Endothelial cell of umbilical vein (primary cell): ENCODE measurements at regions not wholly inside any gene's neighbourhood (a gene's known extent, or its start where the extent isn't known, plus 50 kb on each side); places are given as distances from the start of the nearest gene placed in this dataset.

Source experiments
- BruUV-seq: library from RNA; stranded (reverse); fragments of 400-500 nt; replicated peaks from 2 replicates; lab custom pipeline; 2021; lab: Mats Ljungman, UMichigan
- CTCF ChIA-PET: fragments of 300-600, 350-600 bp; sonication (Branson Sonifier 250); formaldehyde crosslinking; loops from one replicate; lab custom pipeline; 2021; ENCODE audit warnings: antibody characterized with exemption, inconsistent platforms; lab: Charles Lee
- POLR2A ChIA-PET: fragments of 300-600, 350-600 bp; sonication (Branson Sonifier 250); formaldehyde crosslinking; loops from one replicate; lab custom pipeline; 2021; ENCODE audit warnings: antibody characterized with exemption, inconsistent platforms; lab: Charles Lee
- DNase-seq: peaks from one replicate; pipeline ENCODE4 v3.0.0-alpha.2; 2011; ENCODE audit warnings: low read depth, low spot score
- FAIRE-seq: peaks from 2 replicates; lab custom pipeline; 2011; peaks lifted over from hg19 to GRCh38; lab: Jason Lieb, UNC
- H2AFZ ChIP-seq: 2 replicates; pipeline ENCODE4 v1.6.0; 2012; ENCODE audit warnings: low read depth, low read length, control low read depth, inconsistent platforms
- H3K27ac ChIP-seq: 2 replicates; pipeline ENCODE4 v1.5.1; 2011; ENCODE audit warnings: low read depth, mild to moderate bottlenecking, control low read depth, low read length, moderate library complexity; ENCODE audit not compliant: insufficient read depth
- H3K27me3 ChIP-seq, 2 experiments: 2 replicates each; pipeline versions ENCODE4 v1.6.0 to v1.6.1; 2011; ENCODE audit warnings: low read length in 2 of 2, mixed read lengths in 1 of 2; ENCODE audit not compliant: control insufficient read depth in 2 of 2, insufficient read depth in 2 of 2
- H3K36me3 ChIP-seq, 2 experiments: 2 replicates in 1 of 2; 3 replicates in 1 of 2; pipeline ENCODE4 v1.5.1; 2011; ENCODE audit warnings: low read length in 2 of 2, mild to moderate bottlenecking in 1 of 2, moderate library complexity in 1 of 2; ENCODE audit not compliant: control insufficient read depth in 2 of 2, insufficient read depth in 2 of 2; ENCODE audit errors: extremely low read depth in 1 of 2
- H3K4me1 ChIP-seq: 3 replicates; pipeline ENCODE4 v1.5.1; 2011; ENCODE audit warnings: mild to moderate bottlenecking, low read length; ENCODE audit not compliant: control insufficient read depth, insufficient read depth; ENCODE audit errors: extremely low read depth
- H3K4me2 ChIP-seq: 2 replicates; pipeline ENCODE4 v1.6.1; 2011; ENCODE audit warnings: low read length, control low read depth, mixed read lengths; ENCODE audit not compliant: insufficient read depth
- H3K4me3 ChIP-seq, 3 experiments: fragments of 200-600 bp in 1 of 3; sonication (generic), shearing (Covaris generic) in 1 of 3; replicated peaks in 1 of 3; 2 replicates each; pipeline ENCODE4 v1.5.1; 2011 to 2016; ENCODE audit warnings: control low read depth in 3 of 3, low read length in 3 of 3, mild to moderate bottlenecking in 2 of 3, inconsistent platforms in 1 of 3, low read depth in 1 of 3, moderate library complexity in 1 of 3; ENCODE audit not compliant: insufficient read depth in 1 of 3
- H3K79me2 ChIP-seq: 2 replicates; pipeline ENCODE4 v1.6.0; 2012; ENCODE audit warnings: low read length, inconsistent platforms; ENCODE audit not compliant: control insufficient read depth, insufficient read depth
- H3K9ac ChIP-seq: replicated peaks from 2 replicates; pipeline ENCODE3; 2011; ENCODE audit warnings: low read length, control low read depth; ENCODE audit not compliant: insufficient read depth; ENCODE audit errors: extremely low read depth
- H3K9me1 ChIP-seq: replicated peaks from 3 replicates; pipeline ENCODE4 v1.6.0; 2011; ENCODE audit warnings: mild to moderate bottlenecking, low read length; ENCODE audit not compliant: control insufficient read depth, insufficient read depth; ENCODE audit errors: extremely low read depth
- H3K9me3 ChIP-seq: replicated peaks from 2 replicates; pipeline ENCODE4 v1.5.1; 2012; ENCODE audit warnings: low read length, inconsistent platforms; ENCODE audit not compliant: control insufficient read depth, insufficient read depth
- H4K20me1 ChIP-seq: replicated peaks from 2 replicates; pipeline ENCODE3; 2011; ENCODE audit warnings: mild to moderate bottlenecking, low read length; ENCODE audit not compliant: control insufficient read depth, insufficient read depth; ENCODE audit errors: extremely low read depth
- CTCF ChIP-seq, 2 donors: IDR thresholded peaks; 1 replicate in 1 of 2; 2 replicates in 1 of 2; pipeline ENCODE4 v1.5.1; 2011; ENCODE audit warnings: low read length in 2 of 2, mild to moderate bottlenecking in 2 of 2, moderate library complexity in 2 of 2, control low read depth in 1 of 2, inconsistent platforms in 1 of 2, low read depth in 1 of 2; ENCODE audit not compliant: insufficient read depth in 1 of 2; ENCODE audit errors: extremely low read depth in 1 of 2
- EZH2 ChIP-seq: IDR thresholded peaks from 2 replicates; pipeline ENCODE4 v1.6.1; 2012; ENCODE audit warnings: borderline replicate concordance, low read depth, mild to moderate bottlenecking, moderate library complexity, low read length, inconsistent platforms; ENCODE audit not compliant: severe bottlenecking
- FOS ChIP-seq: IDR thresholded peaks from 2 replicates; pipeline ENCODE4 v1.6.1; 2011; ENCODE audit warnings: mild to moderate bottlenecking, low read length, moderate library complexity, borderline replicate concordance; ENCODE audit not compliant: insufficient read depth
- GATA2 ChIP-seq: IDR thresholded peaks from 2 replicates; pipeline ENCODE4 v1.7.0; 2011; ENCODE audit warnings: low read depth, mild to moderate bottlenecking, moderate library complexity, mixed read lengths, low read length; ENCODE audit not compliant: insufficient read length, insufficient read depth
- JUN ChIP-seq: IDR thresholded peaks from 2 replicates; pipeline ENCODE4 v1.6.1; 2011; ENCODE audit warnings: borderline replicate concordance, low read depth; ENCODE audit not compliant: insufficient read length, insufficient read depth
- MAX ChIP-seq: IDR thresholded peaks from 2 replicates; pipeline ENCODE4 v1.6.1; 2011; ENCODE audit not compliant: insufficient read depth, insufficient read length
- MYC ChIP-seq: IDR thresholded peaks from one replicate; pipeline ENCODE4 v1.6.1; 2011; ENCODE audit warnings: mild to moderate bottlenecking, low read depth, low read length
- POLR2A ChIP-seq: IDR thresholded peaks from 2 replicates; pipeline ENCODE4 v1.6.1; 2012; ENCODE audit warnings: low read depth, mild to moderate bottlenecking, control low read depth, low read length
- POLR2AphosphoS5 ChIP-seq: IDR thresholded peaks from 2 replicates; pipeline ENCODE4 v1.6.1; 2012; ENCODE audit warnings: low read depth, mild to moderate bottlenecking, control low read depth, low read length, moderate library complexity; ENCODE audit not compliant: insufficient read depth
- dilution Hi-C: fragments of 300-500 bp; cut with MboI; formaldehyde crosslinking; loops from one replicate; pipeline ENCODE4 v1.15.0; 2019; ENCODE audit warnings: low sequenced_read_pairs; ENCODE audit not compliant: extremely low pct_ligation_motif_present
- intact Hi-C: fragments of 100-400 bp; cut with micrococcal nuclease; formaldehyde crosslinking; loops from one replicate; pipeline ENCODE4 v1.10.0; 2022

DNA sequence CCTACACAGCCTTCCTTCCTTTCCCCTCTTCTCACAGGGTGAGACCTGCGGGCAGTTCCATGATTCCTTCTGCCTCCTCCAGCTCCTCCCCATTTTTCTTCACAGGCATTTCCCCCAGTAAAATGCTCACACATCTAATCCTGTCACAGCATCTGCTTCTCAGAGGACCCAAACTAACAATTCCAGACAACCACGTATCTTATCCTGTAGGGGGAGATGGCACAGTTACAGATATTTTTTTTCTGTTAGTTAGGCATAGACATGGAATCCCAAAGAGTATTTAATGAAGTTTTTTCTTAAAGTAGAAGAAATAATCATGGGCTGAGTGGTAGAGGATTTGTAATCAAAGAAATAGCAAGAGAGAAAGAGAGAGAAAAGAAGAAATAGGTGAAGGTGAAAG is 373.1 kb upstream of the ADAMTS9 start:
- DNase-seq, result no peak
- no peak for FAIRE-seq
- no peak overlapping the region for H3K4me3 ChIP-seq
- intact Hi-C loops (no loop called here), dilution Hi-C loops (no loop called here)
- no peaks in the 10 kb centered on the region for H3K79me2 ChIP-seq
- H3K27me3 ChIP-seq, result no peaks in the 10 kb centered on the region
- H3K9me3 ChIP-seq, result no peaks in the 10 kb centered on the region
- no peak overlapping the region for H2AFZ ChIP-seq
- TF ChIP-seq POLR2AphosphoS5 (no peak), GATA2 (no peak), FOS (no peak), EZH2 (no peak), POLR2A (no peak), MAX (no peak), MYC (no peak), CTCF (IDR thresholded peaks at IDR 0.05; ENCODE audit: extremely low read depth in 1 of 2, insufficient read depth in 1 of 2, low read depth in 1 of 2, low read length in 2 of 2) (no peak), JUN (no peak)
- POLR2A ChIA-PET, result no interaction called here
- no peak overlapping the region for H3K9ac ChIP-seq
- no peaks in the 10 kb centered on the region for H4K20me1 ChIP-seq
- no TSS peak for BruUV-seq
- H3K9me1 ChIP-seq, result no peaks in the 10 kb centered on the region
- CTCF ChIA-PET, result interaction anchor here (1.2 kb wide), 1 partner anchor 8 kb away, joined by 4 read pairs; no protein-coding TSS in a partner anchor
- no peak overlapping the region for H3K4me2 ChIP-seq
- H3K4me1 ChIP-seq, result no peaks in the 10 kb centered on the region
- H3K27ac ChIP-seq, result no peak overlapping the region
- H3K36me3 ChIP-seq, result no peaks in the 10 kb centered on the region
